ENCODE measurements at regions not wholly inside any gene's neighbourhood (a gene's known extent, or its start where the extent isn't known, plus 50 kb on each side); places are given as distances from the start of the nearest gene placed in this dataset.
"Not testable (repeated sequence)": the region's sequence is repeated elsewhere in the genome, so short reads cannot be mapped to it uniquely, and the experiment has no call there.

- no peak for DNase-seq
Measured at GRCh38 chr13:62473190-62473943, 1057.7 kb upstream of the PCDH20 start.

- DNase-seq: no peak
Measured at GRCh38 chr13:62453761-62454160, 1038.1 kb upstream of the PCDH20 start.

GRCh38 chr13:62450759-62451158 lies 1035.1 kb upstream of the PCDH20 start:
- no peak for DNase-seq

- DNase-seq: not testable (repeated sequence)
Measured at GRCh38 chr13:62447771-62448382, 1032.2 kb upstream of the PCDH20 start.

GRCh38 chr13:62444805-62445204 lies 1029.2 kb upstream of the PCDH20 start:
- DNase-seq: no peak

- no peak for DNase-seq
Measured at GRCh38 chr13:62434081-62434480, 1018.4 kb upstream of the PCDH20 start.

- DNase-seq: no peak
Measured at GRCh38 chr13:62433660-62434059, 1018.0 kb upstream of the PCDH20 start.

GRCh38 chr13:62432906-62433305 lies 1017.3 kb upstream of the PCDH20 start:
- DNase-seq: no peak

GRCh38 chr13:62432295-62432694 lies 1016.6 kb upstream of the PCDH20 start:
- no peak for DNase-seq

- no peak for DNase-seq
Measured at GRCh38 chr13:62431852-62432251, 1016.2 kb upstream of the PCDH20 start.

- DNase-seq: no peak
Measured at GRCh38 chr13:62418872-62419271, 1003.2 kb upstream of the PCDH20 start.

- DNase-seq: no peak
Measured at GRCh38 chr13:62418376-62418775, 1002.7 kb upstream of the PCDH20 start.

GRCh38 chr13:62407871-62408270 lies 992.2 kb upstream of the PCDH20 start:
- no peak for DNase-seq

- no peak for DNase-seq
Measured at GRCh38 chr13:62388515-62388914, 972.9 kb upstream of the PCDH20 start.

GRCh38 chr13:62387647-62388046 lies 972.0 kb upstream of the PCDH20 start:
- no peak for DNase-seq

GRCh38 chr13:62379241-62379640 lies 963.6 kb upstream of the PCDH20 start:
- not testable (repeated sequence) for DNase-seq

GRCh38 chr13:62377838-62378237 lies 962.2 kb upstream of the PCDH20 start:
- DNase-seq: no peak

- no peak for DNase-seq
Measured at GRCh38 chr13:62375653-62376052, 960.0 kb upstream of the PCDH20 start.

GRCh38 chr13:62371737-62372136 lies 956.1 kb upstream of the PCDH20 start:
- no peak for DNase-seq

- DNase-seq: not testable (repeated sequence)
Measured at GRCh38 chr13:62367971-62368370, 952.3 kb upstream of the PCDH20 start.

- no peak for DNase-seq
Measured at GRCh38 chr13:62360609-62361008, 945.0 kb upstream of the PCDH20 start.

- DNase-seq: no peak
Measured at GRCh38 chr13:62358646-62358932, 942.9 kb upstream of the PCDH20 start.

GRCh38 chr13:62357887-62358645 lies 942.4 kb upstream of the PCDH20 start:
- no peak for DNase-seq

GRCh38 chr13:62356977-62357376 lies 941.3 kb upstream of the PCDH20 start:
- no peak for DNase-seq
